DOHH2 (cell line): ENCODE measurements at regions not wholly inside any gene's neighbourhood (a gene's known extent, or its start where the extent isn't known, plus 50 kb on each side); places are given as distances from the start of the nearest gene placed in this dataset.

ENCODE experiments used
- EZH2phosphoT487 ChIP-seq: fragments of 200-600 bp; sonication (generic); IDR thresholded peaks from 2 replicates; pipeline ENCODE4 v1.6.1; 2017; ENCODE audit warnings: borderline replicate concordance, mild to moderate bottlenecking, antibody characterized with exemption, low read length, moderate library complexity, mixed read lengths
- TF ChIP-seq, protein P1 (sequence below): fragments of 200-600 bp; sonication (generic); IDR thresholded peaks from one replicate; pipeline ENCODE4 v1.5.1; 2014; ENCODE audit warnings: antibody characterized with exemption, mild to moderate bottlenecking, low read depth, low read length; ENCODE audit not compliant: poor library complexity, severe bottlenecking

DNA sequence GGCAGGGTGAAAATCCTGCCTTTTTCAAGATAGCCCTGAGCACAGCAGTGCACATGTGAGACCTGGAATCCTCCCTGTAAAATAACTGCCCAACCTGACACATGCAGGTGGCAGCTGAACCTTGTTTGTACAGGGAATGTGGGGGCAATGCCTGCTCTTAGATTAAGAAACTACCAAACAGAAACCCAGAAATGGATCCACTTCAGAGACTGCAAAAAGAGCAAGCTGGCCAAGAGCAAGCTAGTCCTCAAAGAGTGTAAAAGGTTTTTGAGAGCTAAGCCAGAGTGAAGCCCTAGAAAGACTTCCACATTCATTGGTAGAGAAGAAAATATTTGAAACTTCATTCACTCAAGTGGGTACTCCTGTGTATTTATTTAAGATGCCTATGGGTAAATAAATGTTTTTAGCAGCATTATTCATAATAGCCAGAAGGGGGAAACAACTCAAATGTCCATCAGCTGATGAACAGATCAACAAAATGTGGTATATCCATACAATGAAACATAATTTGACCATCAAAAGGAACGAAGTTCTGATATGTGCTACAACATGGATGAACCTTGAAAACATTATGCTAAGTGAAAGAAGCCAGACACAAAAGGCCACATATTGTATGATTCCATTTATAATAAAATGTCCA, 96.0 kb upstream of the TSC22D2 start:
- TF ChIP-seq, protein P1, sequence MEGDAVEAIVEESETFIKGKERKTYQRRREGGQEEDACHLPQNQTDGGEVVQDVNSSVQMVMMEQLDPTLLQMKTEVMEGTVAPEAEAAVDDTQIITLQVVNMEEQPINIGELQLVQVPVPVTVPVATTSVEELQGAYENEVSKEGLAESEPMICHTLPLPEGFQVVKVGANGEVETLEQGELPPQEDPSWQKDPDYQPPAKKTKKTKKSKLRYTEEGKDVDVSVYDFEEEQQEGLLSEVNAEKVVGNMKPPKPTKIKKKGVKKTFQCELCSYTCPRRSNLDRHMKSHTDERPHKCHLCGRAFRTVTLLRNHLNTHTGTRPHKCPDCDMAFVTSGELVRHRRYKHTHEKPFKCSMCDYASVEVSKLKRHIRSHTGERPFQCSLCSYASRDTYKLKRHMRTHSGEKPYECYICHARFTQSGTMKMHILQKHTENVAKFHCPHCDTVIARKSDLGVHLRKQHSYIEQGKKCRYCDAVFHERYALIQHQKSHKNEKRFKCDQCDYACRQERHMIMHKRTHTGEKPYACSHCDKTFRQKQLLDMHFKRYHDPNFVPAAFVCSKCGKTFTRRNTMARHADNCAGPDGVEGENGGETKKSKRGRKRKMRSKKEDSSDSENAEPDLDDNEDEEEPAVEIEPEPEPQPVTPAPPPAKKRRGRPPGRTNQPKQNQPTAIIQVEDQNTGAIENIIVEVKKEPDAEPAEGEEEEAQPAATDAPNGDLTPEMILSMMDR = no peak
- no peak for TF ChIP-seq EZH2phosphoT487
